NOMO-1 treated with DMSO at 0.1 percent for 48 hours (cell line): ENCODE measurements at regions not wholly inside any gene's neighbourhood (a gene's known extent, or its start where the extent isn't known, plus 50 kb on each side); places are given as distances from the start of the nearest gene placed in this dataset.
A peak's percentile ranks its signal among the peaks of the same experiment; 100 is the strongest.

Experiments
- DNase-seq: peaks from one replicate; lab custom pipeline; 2025; ENCODE audit not compliant: unreplicated experiment; lab: John Stamatoyannopoulos, UW

DNA sequence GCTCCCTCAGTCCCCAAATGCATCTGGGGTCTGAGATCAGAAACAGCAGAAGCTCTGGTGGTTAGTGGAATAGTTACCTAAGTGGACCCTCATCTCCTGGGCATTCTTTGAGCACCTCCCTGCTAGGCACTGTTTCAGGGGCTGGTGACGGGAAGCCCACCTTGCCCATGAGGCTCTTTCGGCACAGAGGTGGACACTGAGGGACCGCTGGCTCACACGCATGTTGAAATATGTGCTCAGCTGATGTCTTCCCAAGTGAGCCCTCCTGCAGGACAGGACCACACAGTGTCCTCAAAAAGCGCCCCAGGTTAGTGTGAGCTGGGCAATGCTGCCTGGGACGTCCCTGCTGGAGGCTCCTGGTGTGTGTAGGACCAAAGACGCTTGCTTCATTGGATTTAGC is 1379.9 kb downstream of the TBC1D22A start:
- no peak for DNase-seq

- no peak for DNase-seq
These were observed 1378.9 kb downstream of the TBC1D22A start for GRCh38 chr22:48141301-48141700.

DNA sequence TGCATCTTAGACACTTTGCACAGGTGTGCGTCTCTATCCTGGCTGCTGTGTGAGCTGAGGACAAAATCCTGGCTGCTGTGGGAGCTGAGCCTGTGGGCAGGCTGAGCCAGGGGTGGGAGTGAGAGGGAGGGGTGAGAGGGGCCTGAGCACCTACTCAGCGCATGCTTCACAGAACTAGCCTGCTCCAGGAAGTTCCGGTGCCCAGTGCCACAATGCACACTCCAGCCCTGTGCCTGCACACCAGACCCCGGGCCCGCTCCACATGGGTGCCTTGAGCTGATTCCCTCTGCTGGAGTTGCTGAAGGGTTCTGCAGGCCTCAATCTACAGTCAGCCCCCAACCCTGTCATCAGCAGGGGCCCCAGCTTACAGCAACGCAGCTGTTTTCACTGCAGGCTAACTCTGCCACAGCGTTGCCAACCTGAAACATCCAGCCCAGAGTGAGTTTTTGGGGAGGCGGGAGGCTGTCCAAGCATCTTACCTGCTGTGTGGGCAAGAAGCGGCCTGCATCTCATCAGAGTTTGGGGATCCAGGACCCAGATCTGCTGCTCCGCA is 1377.9 kb downstream of the TBC1D22A start:
- DNase-seq, result no peak

DNA sequence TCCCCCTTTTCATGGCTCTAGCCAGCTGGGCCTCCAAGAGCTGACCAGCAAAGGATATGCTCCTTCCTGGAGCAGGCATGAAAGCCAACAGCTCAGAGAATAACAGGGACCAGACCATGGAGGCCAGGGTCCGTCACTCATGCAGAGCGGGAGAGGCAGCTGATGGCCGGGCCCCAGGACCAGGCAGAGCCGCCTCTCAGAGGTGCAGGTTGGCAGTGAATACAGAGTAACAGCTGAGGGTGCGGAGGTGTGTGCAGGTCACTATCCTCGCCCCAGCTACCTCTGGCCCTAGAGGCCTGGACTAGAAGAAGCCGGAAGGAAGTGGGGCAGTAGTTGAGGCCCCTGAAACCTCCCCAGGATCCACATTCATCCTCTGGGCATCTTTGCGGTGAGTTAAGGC is 1377.3 kb downstream of the TBC1D22A start:
- no peak for DNase-seq

GRCh38 chr22:48138855-48139254 is 1376.4 kb downstream of the TBC1D22A start:
- DNase-seq, result peak; percentile 2

DNA sequence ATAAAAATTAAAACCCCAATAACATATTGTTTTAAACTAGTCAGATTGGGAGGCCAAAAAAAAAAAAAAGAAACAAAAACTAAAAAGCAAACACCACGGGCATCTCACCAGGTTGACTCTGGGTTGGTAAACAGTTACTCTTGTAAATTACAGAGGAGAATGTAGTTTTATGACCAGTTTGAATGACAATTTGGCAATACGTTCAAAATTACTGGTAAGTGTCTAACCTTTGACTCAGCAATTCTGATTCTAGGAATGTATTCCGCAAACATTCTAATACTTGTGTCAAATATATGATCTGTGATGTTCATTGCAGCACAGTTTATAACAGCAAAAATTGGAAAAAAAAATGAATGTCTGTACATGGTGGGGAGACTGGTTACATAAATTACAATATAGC is 1376.0 kb downstream of the TBC1D22A start:
- DNase-seq, result no peak

GRCh38 chr22:48137640-48138039 is 1375.2 kb downstream of the TBC1D22A start:
- no peak for DNase-seq

DNA sequence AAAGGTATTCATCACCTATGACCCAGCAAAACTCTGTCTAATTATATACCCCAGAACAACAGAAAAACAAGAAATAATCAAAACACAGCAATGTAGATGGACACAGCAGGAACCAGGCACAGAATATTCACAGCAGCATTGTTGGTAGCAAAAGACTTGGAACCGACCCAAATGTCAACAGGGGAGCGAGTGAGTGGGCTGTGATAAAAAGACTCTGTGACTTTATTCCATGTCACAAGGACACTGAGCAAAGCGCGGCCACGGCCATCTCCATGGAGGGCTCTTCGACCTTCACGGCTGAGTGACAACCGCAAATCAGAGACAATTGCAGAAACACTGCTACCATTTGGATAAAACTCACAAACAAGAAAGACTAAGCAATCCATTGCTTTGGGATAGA is 1373.1 kb downstream of the TBC1D22A start:
- DNase-seq, result no peak

GRCh38 chr22:48125416-48125815 is 1363.0 kb downstream of the TBC1D22A start:
- DNase-seq, result no peak

DNA sequence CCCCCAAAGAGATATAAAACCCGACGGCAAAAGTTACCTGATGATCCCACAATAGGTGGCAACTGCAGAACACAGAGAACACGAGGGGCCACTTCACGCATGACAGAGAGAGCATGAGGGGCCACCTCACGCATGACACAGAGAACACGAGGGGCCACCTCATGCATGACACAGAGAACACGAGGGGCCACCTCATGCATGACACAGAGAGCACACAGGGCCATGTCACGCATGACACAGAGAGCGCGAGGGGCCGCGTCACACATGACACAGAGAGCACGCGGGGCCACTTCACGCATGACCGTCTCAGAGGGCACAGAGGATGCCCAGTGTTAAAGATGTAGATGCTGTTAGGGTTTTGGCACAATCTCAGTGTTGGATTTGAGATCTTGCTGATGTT is 1359.5 kb downstream of the TBC1D22A start:
- DNase-seq, result no peak

DNA sequence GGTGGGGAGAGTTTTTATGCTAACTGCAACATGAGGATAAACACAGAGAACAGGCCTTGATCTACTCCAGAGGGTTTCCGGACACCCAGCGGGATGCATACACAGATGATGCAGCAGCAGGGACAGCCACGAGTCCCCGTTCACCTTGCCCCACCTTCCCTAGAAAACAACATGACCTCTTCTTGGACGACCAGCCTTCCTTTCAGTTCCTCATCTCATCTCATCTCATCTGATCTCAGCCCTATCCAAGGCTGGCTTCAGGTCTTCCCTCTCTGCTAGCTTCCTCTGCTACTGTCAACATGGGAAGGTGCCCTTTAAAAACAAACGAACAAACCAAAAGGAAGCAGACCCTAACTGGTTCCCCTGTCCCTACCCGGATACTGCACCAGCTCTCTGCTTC is 1356.2 kb downstream of the TBC1D22A start:
- peak; percentile 2 for DNase-seq

DNA sequence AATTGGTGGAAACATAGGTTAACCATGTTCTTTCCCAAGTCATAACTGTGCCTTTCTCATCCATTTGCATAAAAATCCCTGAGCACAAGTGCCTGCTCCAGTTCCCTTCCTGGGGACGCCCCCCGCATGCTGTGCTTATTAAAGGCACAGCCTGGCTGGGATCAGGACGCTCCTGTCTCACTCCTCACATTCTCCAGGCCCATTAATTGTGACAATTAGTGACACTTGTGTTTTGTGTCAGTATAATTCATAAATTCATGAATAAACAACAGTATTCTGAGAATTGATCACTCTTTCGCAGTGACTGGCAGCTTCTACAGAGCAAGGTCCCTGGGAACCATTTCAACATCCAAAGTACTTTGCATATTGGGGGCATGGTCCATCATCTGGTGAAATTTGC is 1354.4 kb downstream of the TBC1D22A start:
- DNase-seq, result no peak

DNA sequence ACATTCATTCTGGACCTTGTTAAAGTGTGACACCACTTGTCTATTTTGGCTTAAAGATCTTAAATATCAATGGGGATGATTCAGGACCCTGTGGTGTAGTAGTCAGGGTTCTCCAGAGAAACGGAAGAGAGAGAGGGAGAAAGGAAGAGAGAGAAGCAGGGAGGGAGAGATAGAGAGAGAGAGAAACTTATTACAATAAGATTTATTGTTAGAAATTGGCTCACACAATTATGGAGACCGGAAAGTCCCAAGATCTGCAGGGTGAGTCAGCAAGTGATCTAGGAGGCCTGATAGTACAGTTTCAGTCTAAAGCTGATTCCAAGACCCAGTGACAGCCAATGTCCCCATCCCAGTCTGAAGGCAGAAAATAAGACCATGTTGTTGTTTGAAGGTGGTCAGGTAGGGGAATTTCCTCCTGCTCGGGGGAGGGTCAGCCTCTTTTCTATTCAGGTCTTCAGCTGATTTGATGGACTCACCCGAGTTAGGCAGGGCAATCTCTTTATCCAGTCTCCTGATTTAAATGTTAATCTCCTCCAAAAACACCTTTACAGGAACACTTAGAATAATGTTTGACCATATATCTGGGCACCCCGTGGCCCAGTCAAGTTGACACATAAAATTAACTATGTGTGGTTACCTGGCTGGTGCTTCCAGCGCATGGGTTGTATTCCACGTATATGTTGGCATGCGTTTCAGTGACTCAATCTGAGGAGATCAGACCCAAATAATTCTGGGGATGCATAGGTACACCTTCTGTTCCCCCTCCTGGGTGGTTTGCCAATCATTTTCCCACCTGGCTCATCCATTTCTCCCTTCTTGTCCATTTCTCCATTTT is 1350.5 kb downstream of the TBC1D22A start:
- DNase-seq, result peak; percentile 10

DNA sequence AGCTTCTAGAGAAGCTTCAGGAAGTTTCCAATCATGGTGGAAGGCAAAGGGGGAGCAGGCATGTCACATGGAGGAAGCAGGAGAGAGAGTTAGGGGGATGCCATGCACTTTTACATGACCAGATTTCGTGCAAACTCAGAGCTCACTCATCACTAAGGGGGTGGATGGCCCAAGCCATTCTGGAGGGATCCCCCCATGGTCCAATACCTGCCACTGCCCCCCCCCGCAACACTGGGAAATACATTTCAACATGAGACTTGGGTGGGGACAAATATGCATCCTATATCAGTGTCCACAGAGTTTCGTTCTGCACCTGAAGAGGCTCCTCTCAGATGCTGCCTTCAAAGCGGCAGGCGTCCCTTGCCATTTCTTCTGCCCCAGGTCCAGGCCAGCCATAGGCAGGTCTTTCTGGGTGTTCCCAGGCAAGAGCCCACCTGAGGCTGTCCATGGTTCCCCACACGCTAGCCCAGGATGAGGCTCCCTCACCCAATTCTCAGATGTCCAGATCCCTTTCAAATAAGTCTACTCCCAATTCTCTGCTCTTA is 1344.3 kb downstream of the TBC1D22A start:
- no peak for DNase-seq

- DNase-seq, result no peak
These were observed 1343.8 kb downstream of the TBC1D22A start for GRCh38 chr22:48106215-48106614.

- no peak for DNase-seq
These were observed 1342.8 kb downstream of the TBC1D22A start for GRCh38 chr22:48105259-48105658.

DNA sequence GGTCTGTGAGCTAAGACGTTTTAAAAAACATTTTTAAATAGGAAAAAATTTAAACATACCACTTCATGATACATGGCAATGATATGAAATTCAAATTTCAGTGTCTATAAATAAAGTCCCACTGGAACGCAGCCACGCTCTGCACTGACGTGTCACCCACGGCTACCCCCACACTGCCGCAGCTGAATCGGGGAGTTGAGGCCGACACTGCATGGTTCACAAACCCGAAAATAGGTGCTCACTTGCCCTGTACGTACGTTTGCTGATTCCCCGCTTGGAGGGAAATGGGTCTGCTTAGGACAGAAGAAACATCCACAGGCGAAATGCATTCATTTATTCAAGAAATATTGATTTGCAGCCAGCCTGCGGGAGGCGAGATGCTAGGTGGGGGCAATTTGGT is 1342.3 kb downstream of the TBC1D22A start:
- no peak for DNase-seq

DNA sequence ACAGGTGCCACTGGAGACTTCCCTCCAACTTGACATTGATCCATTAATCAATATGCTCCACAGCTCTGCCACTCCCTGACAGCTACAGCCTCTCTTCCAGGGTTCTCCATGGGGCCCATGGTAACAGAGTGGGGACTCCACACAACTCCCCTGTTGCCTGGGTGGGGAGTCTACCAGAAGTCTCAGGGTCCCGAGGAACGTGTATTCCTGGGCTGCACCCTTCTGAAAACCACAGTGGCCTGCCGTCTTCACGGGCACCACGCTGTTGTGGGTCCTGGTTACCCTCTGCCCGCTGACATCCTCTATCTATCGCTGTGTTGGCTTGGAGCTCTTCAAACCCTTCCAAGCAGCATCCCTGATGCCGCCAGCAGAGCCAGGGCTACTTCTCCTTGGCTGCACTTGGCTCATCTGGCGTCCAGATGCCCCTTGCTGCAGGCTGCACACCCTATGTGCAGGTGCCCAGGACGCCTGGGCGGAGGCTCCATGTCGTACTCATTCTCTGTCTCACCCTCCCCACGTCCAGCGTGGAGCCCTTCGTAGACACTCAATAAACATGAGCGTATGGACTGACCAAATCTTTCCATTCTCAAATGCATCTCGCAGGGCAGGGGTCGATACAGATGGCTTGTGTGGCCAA is 1341.8 kb downstream of the TBC1D22A start:
- DNase-seq, result no peak

GRCh38 chr22:48103126-48103875 is 1340.9 kb downstream of the TBC1D22A start:
- DNase-seq, result no peak

GRCh38 chr22:48102581-48102980 is 1340.1 kb downstream of the TBC1D22A start:
- no peak for DNase-seq

- no peak for DNase-seq
These were observed 1339.3 kb downstream of the TBC1D22A start for GRCh38 chr22:48101704-48102103.
